Renal pelvis (tissue), 1 donor: ENCODE measurements at regions not wholly inside any gene's neighbourhood (a gene's known extent, or its start where the extent isn't known, plus 50 kb on each side); places are given as distances from the start of the nearest gene placed in this dataset.

ENCODE experiments used
- DNase-seq: peaks from one replicate; pipeline ENCODE4 v3.0.0-alpha.2; 2013

GRCh38 chr1:47701741-47702515 is 264.1 kb downstream of the FOXD2 start:
- DNase-seq = no peak

- no peak for DNase-seq
Measured at GRCh38 chr1:47703156-47703825, 265.4 kb downstream of the FOXD2 start.

GRCh38 chr1:47703981-47704596 is 266.2 kb downstream of the FOXD2 start:
- no peak for DNase-seq

GRCh38 chr1:47705517-47706130 is 267.8 kb downstream of the FOXD2 start:
- no peak for DNase-seq

GRCh38 chr1:47707503-47707902 is 269.7 kb downstream of the FOXD2 start:
- DNase-seq = no peak

- no peak for DNase-seq
Measured at GRCh38 chr1:47708019-47708535, 270.2 kb downstream of the FOXD2 start.

GRCh38 chr1:47708658-47709018 is 270.8 kb downstream of the FOXD2 start:
- no peak for DNase-seq

- DNase-seq = no peak
Measured at GRCh38 chr1:47709019-47709871, 271.4 kb downstream of the FOXD2 start.

GRCh38 chr1:47709872-47710231 is 272.0 kb downstream of the FOXD2 start:
- DNase-seq = no peak

GRCh38 chr1:47710329-47711071 is 272.7 kb downstream of the FOXD2 start:
- DNase-seq = no peak
